HEK293T (cell line): ENCODE measurements at regions not wholly inside any gene's neighbourhood (a gene's known extent, or its start where the extent isn't known, plus 50 kb on each side); places are given as distances from the start of the nearest gene placed in this dataset.

ENCODE experiments used
- ELF4 ChIP-seq: fragments of 450-650 bp; IDR thresholded peaks from 2 replicates; pipeline ENCODE4 v1.6.1; 2017; ENCODE audit warnings: antibody characterized with exemption
- FOXA1 ChIP-seq: fragments of 450-650 bp; IDR thresholded peaks from 2 replicates; pipeline ENCODE4 v1.6.1; 2016; ENCODE audit warnings: mild to moderate bottlenecking
- FOXM1 ChIP-seq: fragments of 450-650 bp; IDR thresholded peaks from 2 replicates; pipeline ENCODE4 v1.6.1; 2017; ENCODE audit warnings: mild to moderate bottlenecking, borderline replicate concordance
- NFRKB ChIP-seq: fragments of 450-650 bp; IDR thresholded peaks from 2 replicates; pipeline ENCODE4 v1.6.1; 2016; ENCODE audit warnings: mild to moderate bottlenecking, moderate library complexity
- PKNOX1 ChIP-seq: fragments of 450-650 bp; IDR thresholded peaks from 2 replicates; pipeline ENCODE4 v1.6.1; 2016
- SP1 ChIP-seq: fragments of 450-650 bp; IDR thresholded peaks from 2 replicates; pipeline ENCODE4 v1.6.1; 2017

- no peak for TF ChIP-seq FOXM1
- no peak for TF ChIP-seq SP1
- TF ChIP-seq ELF4: no peak
- no peak for TF ChIP-seq PKNOX1
- TF ChIP-seq FOXA1: no peak
- TF ChIP-seq NFRKB: no peak
These were observed 193.8 kb downstream of the BCOR start for GRCh38 chrX:39903937-39904336.
